ENCODE measurements at regions not wholly inside any gene's neighbourhood (a gene's known extent, or its start where the extent isn't known, plus 50 kb on each side); places are given as distances from the start of the nearest gene placed in this dataset.

GRCh38 chr3:74469151-74469550, 145.3 kb downstream of the CNTN3 start:
- Histone ChIP-seq H2AFZ (ENCODE audit: low read depth, low read length) (no peak overlapping the region), H3K36me3 (ENCODE audit: insufficient read depth, low read length) (no peaks in the 10 kb centered on the region), H3K79me2 (replicated peaks; ENCODE audit: insufficient read depth, low read length) (no peaks in the 10 kb centered on the region), H3K4me2 (ENCODE audit: low read length) (no peak overlapping the region), H3K9me3 (ENCODE audit: low read length) (no peaks in the 10 kb centered on the region), H3K9me2 (ENCODE audit: insufficient read depth, low read length) (no peaks in the 10 kb centered on the region), H3F3A (ENCODE audit: insufficient read depth, low read length, poor library complexity, severe bottlenecking) (no peaks in the 10 kb centered on the region), H3K27me3 (ENCODE audit: insufficient read depth, low read depth, low read length) (no peaks in the 10 kb centered on the region), H3K9ac (ENCODE audit: low read length) (no peak overlapping the region), H3K27ac (ENCODE audit: low read length) (no peak overlapping the region), H3K4me3 (ENCODE audit: low read length) (no peak overlapping the region), H4K20me1 (ENCODE audit: insufficient read depth) (no peaks in the 10 kb centered on the region)
- no peak for TF ChIP-seq EP300 (conservative IDR thresholded peaks at IDR 0.05; ENCODE audit: poor library complexity, severe bottlenecking)

DNA sequence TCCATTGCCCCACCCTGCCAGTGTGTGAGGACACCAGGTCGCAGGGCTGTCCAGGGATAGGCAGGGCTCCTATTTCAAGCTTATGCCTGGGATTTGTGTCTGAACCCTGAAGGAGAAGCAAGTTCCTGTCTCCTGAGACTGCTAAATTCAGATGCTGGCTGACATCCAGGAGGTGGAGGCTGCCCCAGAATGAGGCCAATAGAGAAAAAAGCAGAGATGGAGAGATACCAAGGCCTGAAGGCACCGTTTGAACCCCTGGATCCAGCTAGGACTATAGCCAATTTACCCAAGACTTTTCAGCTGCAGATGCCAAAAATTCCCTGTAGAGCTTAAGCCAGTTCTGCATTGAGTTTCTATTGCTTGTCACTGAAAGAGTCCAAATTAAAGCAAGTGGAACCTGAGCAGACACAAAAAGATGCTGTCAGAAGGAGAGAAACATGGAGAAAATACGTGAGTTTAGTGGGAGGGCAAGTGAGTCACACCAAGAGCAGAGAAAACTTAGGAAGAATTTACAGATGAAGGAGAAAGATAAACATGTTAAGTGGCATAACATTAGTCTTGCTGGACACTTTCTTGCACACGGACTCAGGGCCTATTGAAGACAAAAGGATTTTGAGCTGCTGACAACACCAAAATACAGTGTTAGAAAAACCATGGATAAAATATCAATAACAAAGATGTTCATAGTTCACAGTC, 148.6 kb downstream of the CNTN3 start:
- Histone ChIP-seq H3K9me3 (ENCODE audit: low read length) (no peaks in the 10 kb centered on the region), H3K27ac (ENCODE audit: low read length) (no peak overlapping the region), H4K20me1 (ENCODE audit: insufficient read depth) (no peaks in the 10 kb centered on the region), H2AFZ (ENCODE audit: low read depth, low read length) (no peak overlapping the region), H3K27me3 (ENCODE audit: insufficient read depth, low read depth, low read length) (no peaks in the 10 kb centered on the region), H3K4me3 (ENCODE audit: low read length) (no peak overlapping the region), H3K79me2 (replicated peaks; ENCODE audit: insufficient read depth, low read length) (no peaks in the 10 kb centered on the region), H3K9ac (ENCODE audit: low read length) (no peak overlapping the region), H3K36me3 (ENCODE audit: insufficient read depth, low read length) (no peaks in the 10 kb centered on the region), H3K4me2 (ENCODE audit: low read length) (no peak overlapping the region), H3F3A (ENCODE audit: insufficient read depth, low read length, poor library complexity, severe bottlenecking) (no peaks in the 10 kb centered on the region), H3K9me2 (ENCODE audit: insufficient read depth, low read length) (no peaks in the 10 kb centered on the region)
- no peak for TF ChIP-seq POLR2AphosphoS5 (IDR thresholded peaks at IDR 0.05)

GRCh38 chr3:74463515-74463914, 150.9 kb downstream of the CNTN3 start:
- Histone ChIP-seq H4K20me1 (ENCODE audit: insufficient read depth) (no peaks in the 10 kb centered on the region), H2AFZ (ENCODE audit: low read depth, low read length) (no peak overlapping the region), H3K4me2 (ENCODE audit: low read length) (no peak overlapping the region), H3K9me3 (ENCODE audit: low read length) (no peaks in the 10 kb centered on the region), H3K9me2 (ENCODE audit: insufficient read depth, low read length) (no peaks in the 10 kb centered on the region), H3K27me3 (ENCODE audit: insufficient read depth, low read depth, low read length) (no peaks in the 10 kb centered on the region), H3K27ac (ENCODE audit: low read length) (no peak overlapping the region), H3K36me3 (ENCODE audit: insufficient read depth, low read length) (no peaks in the 10 kb centered on the region), H3K4me3 (ENCODE audit: low read length) (no peak overlapping the region), H3F3A (ENCODE audit: insufficient read depth, low read length, poor library complexity, severe bottlenecking) (no peaks in the 10 kb centered on the region), H3K9ac (ENCODE audit: low read length) (no peak overlapping the region), H3K79me2 (replicated peaks; ENCODE audit: insufficient read depth, low read length) (no peaks in the 10 kb centered on the region)
- TF ChIP-seq, protein P1, sequence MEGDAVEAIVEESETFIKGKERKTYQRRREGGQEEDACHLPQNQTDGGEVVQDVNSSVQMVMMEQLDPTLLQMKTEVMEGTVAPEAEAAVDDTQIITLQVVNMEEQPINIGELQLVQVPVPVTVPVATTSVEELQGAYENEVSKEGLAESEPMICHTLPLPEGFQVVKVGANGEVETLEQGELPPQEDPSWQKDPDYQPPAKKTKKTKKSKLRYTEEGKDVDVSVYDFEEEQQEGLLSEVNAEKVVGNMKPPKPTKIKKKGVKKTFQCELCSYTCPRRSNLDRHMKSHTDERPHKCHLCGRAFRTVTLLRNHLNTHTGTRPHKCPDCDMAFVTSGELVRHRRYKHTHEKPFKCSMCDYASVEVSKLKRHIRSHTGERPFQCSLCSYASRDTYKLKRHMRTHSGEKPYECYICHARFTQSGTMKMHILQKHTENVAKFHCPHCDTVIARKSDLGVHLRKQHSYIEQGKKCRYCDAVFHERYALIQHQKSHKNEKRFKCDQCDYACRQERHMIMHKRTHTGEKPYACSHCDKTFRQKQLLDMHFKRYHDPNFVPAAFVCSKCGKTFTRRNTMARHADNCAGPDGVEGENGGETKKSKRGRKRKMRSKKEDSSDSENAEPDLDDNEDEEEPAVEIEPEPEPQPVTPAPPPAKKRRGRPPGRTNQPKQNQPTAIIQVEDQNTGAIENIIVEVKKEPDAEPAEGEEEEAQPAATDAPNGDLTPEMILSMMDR (IDR thresholded peaks at IDR 0.05; ENCODE audit: poor library complexity, severe bottlenecking) = no peak
- TF ChIP-seq RAD21 (conservative IDR thresholded peaks at IDR 0.05) (no peak), EP300 (conservative IDR thresholded peaks at IDR 0.05; ENCODE audit: poor library complexity, severe bottlenecking) (no peak), REST (IDR thresholded peaks at IDR 0.05; ENCODE audit: borderline replicate concordance) (no peak), SMC3 (conservative IDR thresholded peaks at IDR 0.05; ENCODE audit: poor library complexity) (no peak), TAF1 (IDR thresholded peaks at IDR 0.05; ENCODE audit: low read depth) (no peak), EZH2 (IDR thresholded peaks at IDR 0.05; ENCODE audit: borderline replicate concordance, insufficient read depth, low read length, poor library complexity, severe bottlenecking) (no peak), POLR2AphosphoS5 (IDR thresholded peaks at IDR 0.05) (no peak), MXI1 (conservative IDR thresholded peaks at IDR 0.05; ENCODE audit: poor library complexity, severe bottlenecking) (no peak)
